ENCODE measurements at regions not wholly inside any gene's neighbourhood (a gene's known extent, or its start where the extent isn't known, plus 50 kb on each side); places are given as distances from the start of the nearest gene placed in this dataset.

DNA sequence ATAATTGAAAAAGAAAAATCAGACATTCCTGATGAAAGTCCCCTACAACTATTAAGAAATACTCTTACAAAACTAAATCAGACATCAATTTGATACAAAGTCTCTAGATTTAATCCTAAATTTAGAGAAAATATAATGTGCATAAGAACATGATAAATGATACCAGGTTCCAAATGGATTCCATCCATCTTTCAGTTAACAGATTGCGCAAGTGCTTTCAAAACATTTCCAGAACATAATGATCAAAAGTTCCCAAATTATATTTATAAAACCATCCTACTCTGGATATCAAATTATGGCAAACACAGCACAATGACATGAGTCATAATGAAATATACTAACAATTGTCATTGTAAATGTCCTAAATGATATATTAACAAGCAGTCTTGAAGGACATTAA is 151.0 kb upstream of the GYPC start (continued):
- TF ChIP-seq, protein P1, sequence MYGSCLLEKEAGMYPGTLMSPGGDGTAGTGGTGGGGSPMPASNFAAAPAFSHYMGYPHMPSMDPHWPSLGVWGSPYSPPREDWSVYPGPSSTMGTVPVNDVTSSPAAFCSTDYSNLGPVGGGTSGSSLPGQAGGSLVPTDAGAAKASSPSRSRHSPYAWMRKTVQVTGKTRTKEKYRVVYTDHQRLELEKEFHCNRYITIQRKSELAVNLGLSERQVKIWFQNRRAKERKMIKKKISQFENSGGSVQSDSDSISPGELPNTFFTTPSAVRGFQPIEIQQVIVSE (CRISPR knock-in tag; IDR thresholded peaks at IDR 0.05; ENCODE audit: borderline replicate concordance): no peak
- TF ChIP-seq TCF7 (CRISPR knock-in tag; IDR thresholded peaks at IDR 0.05; ENCODE audit: low read depth) (no peak), ATF3 (CRISPR knock-in tag; conservative IDR thresholded peaks at IDR 0.05) (no peak), ZNF423 (CRISPR knock-in tag; IDR thresholded peaks at IDR 0.05) (no peak), ETV6 (CRISPR knock-in tag; IDR thresholded peaks at IDR 0.05) (no peak), ZNF263 (CRISPR knock-in tag; IDR thresholded peaks at IDR 0.05; ENCODE audit: low read depth) (no peak), TEAD4 (CRISPR knock-in tag; IDR thresholded peaks at IDR 0.05) (no peak), ZNF416 (CRISPR knock-in tag; IDR thresholded peaks at IDR 0.05) (no peak), CREM (CRISPR knock-in tag; IDR thresholded peaks at IDR 0.05) (no peak)
- TF ChIP-seq, protein P2, sequence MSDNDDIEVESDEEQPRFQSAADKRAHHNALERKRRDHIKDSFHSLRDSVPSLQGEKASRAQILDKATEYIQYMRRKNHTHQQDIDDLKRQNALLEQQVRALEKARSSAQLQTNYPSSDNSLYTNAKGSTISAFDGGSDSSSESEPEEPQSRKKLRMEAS (CRISPR knock-in tag; IDR thresholded peaks at IDR 0.05): no peak
- TF ChIP-seq, protein P3, sequence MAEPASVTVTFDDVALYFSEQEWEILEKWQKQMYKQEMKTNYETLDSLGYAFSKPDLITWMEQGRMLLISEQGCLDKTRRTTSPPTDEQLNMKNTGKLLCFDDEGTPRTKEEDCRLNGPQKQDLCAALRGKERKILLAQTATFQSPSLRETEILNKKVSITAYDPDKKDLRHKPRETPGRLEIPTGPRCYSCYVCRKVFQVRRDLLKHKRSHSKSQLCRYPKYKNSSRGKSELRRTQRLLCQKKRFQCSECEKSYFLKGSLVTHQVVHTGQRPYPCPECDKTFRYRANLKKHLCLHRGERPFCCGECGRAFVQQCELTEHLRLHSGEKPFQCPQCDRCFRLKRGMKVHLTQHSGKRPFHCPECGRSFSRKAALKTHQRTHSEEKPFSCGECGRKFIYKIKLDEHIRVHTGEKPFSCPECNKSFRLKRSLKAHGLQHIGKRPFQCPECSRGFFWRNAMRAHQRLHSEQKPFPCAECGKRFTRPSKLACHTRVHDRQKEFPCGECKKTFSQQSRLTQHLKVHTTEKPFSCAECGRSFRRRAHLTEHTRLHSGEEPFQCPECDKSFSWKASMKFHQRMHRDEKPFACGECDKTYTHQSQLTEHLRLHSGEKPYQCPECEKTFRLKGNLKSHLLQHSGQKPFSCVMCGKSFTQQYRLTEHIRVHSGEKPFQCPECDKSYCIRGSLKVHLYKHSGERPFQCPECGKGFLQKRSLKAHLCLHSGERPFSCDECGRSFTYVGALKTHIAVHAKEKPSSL (CRISPR knock-in tag; conservative IDR thresholded peaks at IDR 0.05): no peak

GRCh38 chr2:126506786-126507185 is 149.2 kb upstream of the GYPC start:
- CTCF ChIA-PET: no interaction called here
- no peak for TF ChIP-seq ZNF263 (CRISPR knock-in tag; IDR thresholded peaks at IDR 0.05; ENCODE audit: low read depth)
- no peak for TF ChIP-seq NR1H2 (CRISPR knock-in tag; IDR thresholded peaks at IDR 0.05)
- no peak for TF ChIP-seq RELA (CRISPR knock-in tag; IDR thresholded peaks at IDR 0.05; ENCODE audit: borderline replicate concordance)
- TF ChIP-seq ZNF396 (CRISPR knock-in tag; IDR thresholded peaks at IDR 0.05; ENCODE audit: borderline replicate concordance): no peak
- no peak for TF ChIP-seq IRF1 (CRISPR knock-in tag; IDR thresholded peaks at IDR 0.05)
- TF ChIP-seq ATF1 (CRISPR knock-in tag; IDR thresholded peaks at IDR 0.05): no peak
- TF ChIP-seq SP1 (CRISPR knock-in tag; conservative IDR thresholded peaks at IDR 0.05): no peak
- TF ChIP-seq, protein P4, sequence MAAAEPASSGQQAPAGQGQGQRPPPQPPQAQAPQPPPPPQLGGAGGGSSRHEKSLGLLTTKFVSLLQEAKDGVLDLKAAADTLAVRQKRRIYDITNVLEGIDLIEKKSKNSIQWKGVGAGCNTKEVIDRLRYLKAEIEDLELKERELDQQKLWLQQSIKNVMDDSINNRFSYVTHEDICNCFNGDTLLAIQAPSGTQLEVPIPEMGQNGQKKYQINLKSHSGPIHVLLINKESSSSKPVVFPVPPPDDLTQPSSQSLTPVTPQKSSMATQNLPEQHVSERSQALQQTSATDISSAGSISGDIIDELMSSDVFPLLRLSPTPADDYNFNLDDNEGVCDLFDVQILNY (CRISPR knock-in tag; IDR thresholded peaks at IDR 0.05): no peak
- no peak for TF ChIP-seq MYBL2 (CRISPR knock-in tag; IDR thresholded peaks at IDR 0.05)
- TF ChIP-seq FOXK1 (CRISPR knock-in tag; IDR thresholded peaks at IDR 0.05): no peak
- TF ChIP-seq HMGXB4 (CRISPR knock-in tag; IDR thresholded peaks at IDR 0.05): no peak
- no peak for TF ChIP-seq SMAD4 (CRISPR knock-in tag; IDR thresholded peaks at IDR 0.05)
- TF ChIP-seq, protein P5, sequence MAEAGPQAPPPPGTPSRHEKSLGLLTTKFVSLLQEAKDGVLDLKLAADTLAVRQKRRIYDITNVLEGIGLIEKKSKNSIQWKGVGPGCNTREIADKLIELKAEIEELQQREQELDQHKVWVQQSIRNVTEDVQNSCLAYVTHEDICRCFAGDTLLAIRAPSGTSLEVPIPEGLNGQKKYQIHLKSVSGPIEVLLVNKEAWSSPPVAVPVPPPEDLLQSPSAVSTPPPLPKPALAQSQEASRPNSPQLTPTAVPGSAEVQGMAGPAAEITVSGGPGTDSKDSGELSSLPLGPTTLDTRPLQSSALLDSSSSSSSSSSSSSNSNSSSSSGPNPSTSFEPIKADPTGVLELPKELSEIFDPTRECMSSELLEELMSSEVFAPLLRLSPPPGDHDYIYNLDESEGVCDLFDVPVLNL (CRISPR knock-in tag; IDR thresholded peaks at IDR 0.05; ENCODE audit: borderline replicate concordance, low read depth): no peak
- DNase-seq (ENCODE audit: low spot score) (no peak), ATAC-seq (no peak; the same call in 1 of the 2 replicates)
- peaks cover 2% of the 10 kb centered on the region; the same call in 1 of the 2 replicates for H3K27me3 Mint-ChIP-seq (ENCODE audit: low read depth)
- peaks cover 19% of the 10 kb centered on the region for H3K4me1 Mint-ChIP-seq
- H3K9me3 Mint-ChIP-seq: peaks cover 55% of the 10 kb centered on the region
- POLR2A ChIA-PET: interaction anchor here (1.0 kb wide), 1 partner anchor 8 kb away, joined by 3 read pairs; no protein-coding TSS in a partner anchor
- H3K27ac Mint-ChIP-seq: no peak overlapping the region
- H3K36me3 Mint-ChIP-seq: peaks cover 4% of the 10 kb centered on the region
- H3K4me3 Mint-ChIP-seq: no peak overlapping the region

All from WTC11 (cell line).